ENCODE measurements at regions not wholly inside any gene's neighbourhood (a gene's known extent, or its start where the extent isn't known, plus 50 kb on each side); places are given as distances from the start of the nearest gene placed in this dataset.

- Mint-ChIP-seq H3K36me3 (no peaks in the 10 kb centered on the region), H3K27ac (no peak overlapping the region), H3K9me3 (peaks cover 2% of the 10 kb centered on the region), H3K4me3 (no peak overlapping the region), H3K27me3 (no peaks in the 10 kb centered on the region), H3K4me1 (no peaks in the 10 kb centered on the region)
- no peak for DNase-seq
- CTCF ChIA-PET: no interaction called here
Observed at GRCh38 chr9:28832168-28832770, 1259.0 kb upstream of the C9orf72 start.

GRCh38 chr9:28834156-28834555, 1260.9 kb upstream of the C9orf72 start:
- H3K4me3 Mint-ChIP-seq: no peak overlapping the region
- no peak overlapping the region for H3K27ac Mint-ChIP-seq
- H3K27me3 Mint-ChIP-seq: no peaks in the 10 kb centered on the region
- H3K9me3 Mint-ChIP-seq: peaks cover 4% of the 10 kb centered on the region
- DNase-seq: no peak
- CTCF ChIA-PET: no interaction called here
- no peaks in the 10 kb centered on the region for H3K4me1 Mint-ChIP-seq
- H3K36me3 Mint-ChIP-seq: no peaks in the 10 kb centered on the region

GRCh38 chr9:28839778-28840430, 1266.6 kb upstream of the C9orf72 start:
- Mint-ChIP-seq H3K36me3 (no peaks in the 10 kb centered on the region), H3K4me1 (no peaks in the 10 kb centered on the region)
- CTCF ChIA-PET: no interaction called here

GRCh38 chr9:28841775-28842174, 1268.5 kb upstream of the C9orf72 start:
- no peak overlapping the region for H3K4me3 Mint-ChIP-seq
- no peak for DNase-seq
- H3K4me1 Mint-ChIP-seq: no peaks in the 10 kb centered on the region
- CTCF ChIA-PET: no interaction called here
- H3K27me3 Mint-ChIP-seq: no peaks in the 10 kb centered on the region
- no peak overlapping the region for H3K27ac Mint-ChIP-seq
- peaks cover 4% of the 10 kb centered on the region for H3K9me3 Mint-ChIP-seq
- no peaks in the 10 kb centered on the region for H3K36me3 Mint-ChIP-seq

More at GRCh38 chr9:28839778-28840430, 1266.6 kb upstream of the C9orf72 start:
- no peak for DNase-seq
- Mint-ChIP-seq H3K27ac (no peak overlapping the region), H3K27me3 (no peaks in the 10 kb centered on the region), H3K9me3 (peaks cover 4% of the 10 kb centered on the region), H3K4me3 (no peak overlapping the region)

- no peak overlapping the region for H3K27ac Mint-ChIP-seq
- H3K4me1 Mint-ChIP-seq: no peaks in the 10 kb centered on the region
- no peak for DNase-seq
- no peaks in the 10 kb centered on the region for H3K36me3 Mint-ChIP-seq
- H3K9me3 Mint-ChIP-seq: no peaks in the 10 kb centered on the region
- H3K27me3 Mint-ChIP-seq: no peaks in the 10 kb centered on the region
- CTCF ChIA-PET: no interaction called here
- no peak overlapping the region for H3K4me3 Mint-ChIP-seq
Observed at GRCh38 chr9:28847331-28847730, 1274.0 kb upstream of the C9orf72 start.

- H3K4me3 Mint-ChIP-seq: no peak overlapping the region
- no peaks in the 10 kb centered on the region for H3K9me3 Mint-ChIP-seq
- H3K4me1 Mint-ChIP-seq: no peaks in the 10 kb centered on the region
- no peaks in the 10 kb centered on the region for H3K36me3 Mint-ChIP-seq
- no peak overlapping the region for H3K27ac Mint-ChIP-seq
- no peak for DNase-seq
- H3K27me3 Mint-ChIP-seq: no peaks in the 10 kb centered on the region
- CTCF ChIA-PET: no interaction called here
Observed at GRCh38 chr9:28848671-28849070, 1275.4 kb upstream of the C9orf72 start.

- Mint-ChIP-seq H3K9me3 (no peaks in the 10 kb centered on the region), H3K4me3 (no peak overlapping the region), H3K4me1 (no peaks in the 10 kb centered on the region), H3K27me3 (no peaks in the 10 kb centered on the region), H3K27ac (no peak overlapping the region), H3K36me3 (no peaks in the 10 kb centered on the region)
- CTCF ChIA-PET: no interaction called here
- DNase-seq: no peak
Observed at GRCh38 chr9:28853477-28853876, 1280.2 kb upstream of the C9orf72 start.

- Mint-ChIP-seq H3K4me3 (no peak overlapping the region), H3K9me3 (no peaks in the 10 kb centered on the region), H3K27me3 (no peaks in the 10 kb centered on the region), H3K36me3 (no peaks in the 10 kb centered on the region), H3K27ac (no peak overlapping the region), H3K4me1 (no peaks in the 10 kb centered on the region)
- CTCF ChIA-PET: no interaction called here
- no peak for DNase-seq
Observed at GRCh38 chr9:28866951-28867350, 1293.7 kb upstream of the C9orf72 start.

GRCh38 chr9:28868228-28868990, 1295.1 kb upstream of the C9orf72 start:
- no peak for DNase-seq
- Mint-ChIP-seq H3K4me3 (no peak overlapping the region), H3K36me3 (no peaks in the 10 kb centered on the region), H3K9me3 (no peaks in the 10 kb centered on the region), H3K27ac (no peak overlapping the region), H3K27me3 (no peaks in the 10 kb centered on the region), H3K4me1 (no peaks in the 10 kb centered on the region)
- CTCF ChIA-PET: no interaction called here

GRCh38 chr9:28882529-28882928, 1309.2 kb upstream of the C9orf72 start:
- Mint-ChIP-seq H3K36me3 (no peaks in the 10 kb centered on the region), H3K4me1 (no peaks in the 10 kb centered on the region), H3K4me3 (no peak overlapping the region), H3K27me3 (no peaks in the 10 kb centered on the region), H3K9me3 (no peaks in the 10 kb centered on the region), H3K27ac (no peak overlapping the region)
- DNase-seq: no peak
- CTCF ChIA-PET: no interaction called here

- CTCF ChIA-PET: no interaction called here
- Mint-ChIP-seq H3K27me3 (no peaks in the 10 kb centered on the region), H3K27ac (no peak overlapping the region), H3K36me3 (no peaks in the 10 kb centered on the region), H3K9me3 (no peaks in the 10 kb centered on the region), H3K4me3 (no peak overlapping the region), H3K4me1 (no peaks in the 10 kb centered on the region)
- DNase-seq: no peak
Observed at GRCh38 chr9:28883234-28883633, 1310.0 kb upstream of the C9orf72 start.

GRCh38 chr9:28887188-28887884, 1314.1 kb upstream of the C9orf72 start:
- no peaks in the 10 kb centered on the region for H3K9me3 Mint-ChIP-seq
- H3K4me3 Mint-ChIP-seq: no peak overlapping the region
- no peaks in the 10 kb centered on the region for H3K36me3 Mint-ChIP-seq
- H3K27me3 Mint-ChIP-seq: no peaks in the 10 kb centered on the region
- DNase-seq: no peak
- H3K27ac Mint-ChIP-seq: no peak overlapping the region
- CTCF ChIA-PET: interaction anchor here (0.8 kb wide), 1 partner anchor 20 kb away, joined by 3 read pairs; no protein-coding TSS in a partner anchor
- no peaks in the 10 kb centered on the region for H3K4me1 Mint-ChIP-seq

GRCh38 chr9:28888806-28889205, 1315.5 kb upstream of the C9orf72 start:
- Mint-ChIP-seq H3K36me3 (no peaks in the 10 kb centered on the region), H3K9me3 (no peaks in the 10 kb centered on the region), H3K4me3 (no peak overlapping the region), H3K27me3 (no peaks in the 10 kb centered on the region), H3K4me1 (no peaks in the 10 kb centered on the region), H3K27ac (no peak overlapping the region)
- no peak for DNase-seq
- CTCF ChIA-PET: no interaction called here

- no peaks in the 10 kb centered on the region for H3K9me3 Mint-ChIP-seq
- H3K4me3 Mint-ChIP-seq: no peak overlapping the region
- H3K27ac Mint-ChIP-seq: no peak overlapping the region
- no peaks in the 10 kb centered on the region for H3K36me3 Mint-ChIP-seq
- no peaks in the 10 kb centered on the region for H3K4me1 Mint-ChIP-seq
- CTCF ChIA-PET: no interaction called here
- DNase-seq: no peak
- H3K27me3 Mint-ChIP-seq: no peaks in the 10 kb centered on the region
Observed at GRCh38 chr9:28892538-28892937, 1319.3 kb upstream of the C9orf72 start.

Measured in activated naive CD4-positive, alpha-beta T cell treated with anti-CD3 and anti-CD28 coated beads, Interleukin-2, amount 10 ng/mL, durations not matched to agents 7 days and 5 days (primary cell).